Esophagus muscularis mucosa (tissue), 4 donors: ENCODE measurements at regions not wholly inside any gene's neighbourhood (a gene's known extent, or its start where the extent isn't known, plus 50 kb on each side); places are given as distances from the start of the nearest gene placed in this dataset.

ENCODE experiments used
- CTCF ChIP-seq, 3 experiments: fragments of 200-600 bp in 2 of 3; fragments of 450-650 bp in 1 of 3; sonication (generic) in 2 of 3; IDR thresholded peaks; one replicate each; pipeline ENCODE4 v1.5.1; 2017 to 2019; ENCODE audit warnings: antibody characterized with exemption in 3 of 3, mild to moderate bottlenecking in 2 of 3, moderate library complexity in 1 of 3
- EP300 ChIP-seq: sonication (generic); formaldehyde crosslinking; IDR thresholded peaks from one replicate; pipeline ENCODE4 v1.6.1; 2017; ENCODE audit warnings: antibody characterized with exemption
- POLR2A ChIP-seq: fragments of 450-650 bp; IDR thresholded peaks from one replicate; pipeline ENCODE4 v1.6.1; 2017; ENCODE audit warnings: antibody characterized with exemption, moderate library complexity, mild to moderate bottlenecking, low read depth

- TF ChIP-seq CTCF (IDR thresholded peaks at IDR 0.05) (no peak), EP300 (no peak), POLR2A (no peak)
Observed at GRCh38 chrX:8907688-8908087, 106.5 kb upstream of the FAM9A start.
